ENCODE measurements at regions not wholly inside any gene's neighbourhood (a gene's known extent, or its start where the extent isn't known, plus 50 kb on each side); places are given as distances from the start of the nearest gene placed in this dataset.

DNA sequence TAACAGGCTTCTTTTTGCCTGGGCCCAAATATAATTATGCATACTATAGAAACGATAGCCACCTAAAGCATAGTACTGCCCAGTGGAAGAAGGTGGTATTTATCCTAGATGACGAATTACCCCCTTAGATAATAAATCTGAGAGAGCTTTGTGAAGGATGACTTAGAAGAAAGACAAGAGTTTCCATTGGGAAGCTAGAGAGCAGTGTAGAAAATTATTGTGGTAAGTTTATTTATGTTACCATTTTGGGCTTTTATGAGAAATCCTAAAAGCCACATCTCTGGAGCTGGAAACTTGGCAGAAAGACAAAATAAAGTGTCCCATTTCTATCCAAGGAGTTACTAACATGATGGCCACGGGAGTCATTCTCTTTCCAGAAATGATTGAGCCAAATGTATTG lies 172.0 kb upstream of the SEMA6A start:
- TF ChIP-seq, protein P1, sequence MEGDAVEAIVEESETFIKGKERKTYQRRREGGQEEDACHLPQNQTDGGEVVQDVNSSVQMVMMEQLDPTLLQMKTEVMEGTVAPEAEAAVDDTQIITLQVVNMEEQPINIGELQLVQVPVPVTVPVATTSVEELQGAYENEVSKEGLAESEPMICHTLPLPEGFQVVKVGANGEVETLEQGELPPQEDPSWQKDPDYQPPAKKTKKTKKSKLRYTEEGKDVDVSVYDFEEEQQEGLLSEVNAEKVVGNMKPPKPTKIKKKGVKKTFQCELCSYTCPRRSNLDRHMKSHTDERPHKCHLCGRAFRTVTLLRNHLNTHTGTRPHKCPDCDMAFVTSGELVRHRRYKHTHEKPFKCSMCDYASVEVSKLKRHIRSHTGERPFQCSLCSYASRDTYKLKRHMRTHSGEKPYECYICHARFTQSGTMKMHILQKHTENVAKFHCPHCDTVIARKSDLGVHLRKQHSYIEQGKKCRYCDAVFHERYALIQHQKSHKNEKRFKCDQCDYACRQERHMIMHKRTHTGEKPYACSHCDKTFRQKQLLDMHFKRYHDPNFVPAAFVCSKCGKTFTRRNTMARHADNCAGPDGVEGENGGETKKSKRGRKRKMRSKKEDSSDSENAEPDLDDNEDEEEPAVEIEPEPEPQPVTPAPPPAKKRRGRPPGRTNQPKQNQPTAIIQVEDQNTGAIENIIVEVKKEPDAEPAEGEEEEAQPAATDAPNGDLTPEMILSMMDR (IDR thresholded peaks at IDR 0.05; ENCODE audit: low read length), result no peak
- no peak for TF ChIP-seq EZH2phosphoT487 (IDR thresholded peaks at IDR 0.05; ENCODE audit: low read length)
- no peak for TF ChIP-seq EZH2 (optimal IDR thresholded peaks at IDR 0.05; ENCODE audit: low read depth, low read length)
